ENCODE measurements at regions not wholly inside any gene's neighbourhood (a gene's known extent, or its start where the extent isn't known, plus 50 kb on each side); places are given as distances from the start of the nearest gene placed in this dataset.

GRCh38 chr5:128799945-128800344 lies 165.3 kb upstream of the SLC27A6 start:
- TF ChIP-seq CTCF (IDR thresholded peaks at IDR 0.05) = no peak
- DNase-seq (ENCODE audit: low spot score) = no peak
- no peak for ATAC-seq (ENCODE audit: low FRiP score)

GRCh38 chr5:128800377-128800776 lies 164.9 kb upstream of the SLC27A6 start:
- DNase-seq (ENCODE audit: low spot score) (no peak), ATAC-seq (ENCODE audit: low FRiP score) (no peak)
- no peak for TF ChIP-seq CTCF (IDR thresholded peaks at IDR 0.05)

- DNase-seq (ENCODE audit: low spot score) (no peak), ATAC-seq (ENCODE audit: low FRiP score) (no peak)
- no peak for TF ChIP-seq CTCF (IDR thresholded peaks at IDR 0.05)
Measured at GRCh38 chr5:128813317-128814070, 151.8 kb upstream of the SLC27A6 start.

- TF ChIP-seq CTCF (IDR thresholded peaks at IDR 0.05) = no peak
- DNase-seq (ENCODE audit: low spot score) (no peak), ATAC-seq (ENCODE audit: low FRiP score) (no peak)
Measured at GRCh38 chr5:128815201-128815600, 150.1 kb upstream of the SLC27A6 start.

GRCh38 chr5:128825826-128826225 lies 139.5 kb upstream of the SLC27A6 start:
- no peak for TF ChIP-seq CTCF (IDR thresholded peaks at IDR 0.05)
- DNase-seq (ENCODE audit: low spot score) (no peak), ATAC-seq (ENCODE audit: low FRiP score) (no peak)

- DNase-seq (ENCODE audit: low spot score) = no peak
- ATAC-seq (ENCODE audit: low FRiP score) = no peak
- no peak for TF ChIP-seq CTCF (IDR thresholded peaks at IDR 0.05)
Measured at GRCh38 chr5:128826275-128826674, 139.0 kb upstream of the SLC27A6 start.

GRCh38 chr5:128836571-128836970 lies 128.7 kb upstream of the SLC27A6 start:
- ATAC-seq (ENCODE audit: low FRiP score) (no peak), DNase-seq (ENCODE audit: low spot score) (no peak)
- TF ChIP-seq CTCF (IDR thresholded peaks at IDR 0.05) = no peak

Measured in omental fat pad (tissue), 3 donors.